Endothelial cell of umbilical vein (primary cell): ENCODE measurements at regions not wholly inside any gene's neighbourhood (a gene's known extent, or its start where the extent isn't known, plus 50 kb on each side); places are given as distances from the start of the nearest gene placed in this dataset.

ENCODE experiments used
- BruUV-seq: library from RNA; stranded (reverse); fragments of 400-500 nt; replicated peaks from 2 replicates; lab custom pipeline; 2021; lab: Mats Ljungman, UMichigan
- CTCF ChIA-PET: fragments of 300-600, 350-600 bp; sonication (Branson Sonifier 250); formaldehyde crosslinking; loops from one replicate; lab custom pipeline; 2021; ENCODE audit warnings: antibody characterized with exemption, inconsistent platforms; lab: Charles Lee
- POLR2A ChIA-PET: fragments of 300-600, 350-600 bp; sonication (Branson Sonifier 250); formaldehyde crosslinking; loops from one replicate; lab custom pipeline; 2021; ENCODE audit warnings: antibody characterized with exemption, inconsistent platforms; lab: Charles Lee
- DNase-seq: peaks from one replicate; pipeline ENCODE4 v3.0.0-alpha.2; 2011; ENCODE audit warnings: low read depth, low spot score
- FAIRE-seq: peaks from 2 replicates; lab custom pipeline; 2011; peaks lifted over from hg19 to GRCh38; lab: Jason Lieb, UNC
- H2AFZ ChIP-seq: 2 replicates; pipeline ENCODE4 v1.6.0; 2012; ENCODE audit warnings: low read depth, low read length, control low read depth, inconsistent platforms
- H3K27ac ChIP-seq: 2 replicates; pipeline ENCODE4 v1.5.1; 2011; ENCODE audit warnings: low read depth, mild to moderate bottlenecking, control low read depth, low read length, moderate library complexity; ENCODE audit not compliant: insufficient read depth
- H3K27me3 ChIP-seq, 2 experiments: 2 replicates each; pipeline versions ENCODE4 v1.6.0 to v1.6.1; 2011; ENCODE audit warnings: low read length in 2 of 2, mixed read lengths in 1 of 2; ENCODE audit not compliant: control insufficient read depth in 2 of 2, insufficient read depth in 2 of 2
- H3K36me3 ChIP-seq, 2 experiments: 2 replicates in 1 of 2; 3 replicates in 1 of 2; pipeline ENCODE4 v1.5.1; 2011; ENCODE audit warnings: low read length in 2 of 2, mild to moderate bottlenecking in 1 of 2, moderate library complexity in 1 of 2; ENCODE audit not compliant: control insufficient read depth in 2 of 2, insufficient read depth in 2 of 2; ENCODE audit errors: extremely low read depth in 1 of 2
- H3K4me1 ChIP-seq: 3 replicates; pipeline ENCODE4 v1.5.1; 2011; ENCODE audit warnings: mild to moderate bottlenecking, low read length; ENCODE audit not compliant: control insufficient read depth, insufficient read depth; ENCODE audit errors: extremely low read depth
- H3K4me2 ChIP-seq: 2 replicates; pipeline ENCODE4 v1.6.1; 2011; ENCODE audit warnings: low read length, control low read depth, mixed read lengths; ENCODE audit not compliant: insufficient read depth
- H3K4me3 ChIP-seq, 3 experiments: fragments of 200-600 bp in 1 of 3; sonication (generic), shearing (Covaris generic) in 1 of 3; replicated peaks in 1 of 3; 2 replicates each; pipeline ENCODE4 v1.5.1; 2011 to 2016; ENCODE audit warnings: control low read depth in 3 of 3, low read length in 3 of 3, mild to moderate bottlenecking in 2 of 3, inconsistent platforms in 1 of 3, low read depth in 1 of 3, moderate library complexity in 1 of 3; ENCODE audit not compliant: insufficient read depth in 1 of 3
- H3K79me2 ChIP-seq: 2 replicates; pipeline ENCODE4 v1.6.0; 2012; ENCODE audit warnings: low read length, inconsistent platforms; ENCODE audit not compliant: control insufficient read depth, insufficient read depth
- H3K9ac ChIP-seq: replicated peaks from 2 replicates; pipeline ENCODE3; 2011; ENCODE audit warnings: low read length, control low read depth; ENCODE audit not compliant: insufficient read depth; ENCODE audit errors: extremely low read depth
- H3K9me1 ChIP-seq: replicated peaks from 3 replicates; pipeline ENCODE4 v1.6.0; 2011; ENCODE audit warnings: mild to moderate bottlenecking, low read length; ENCODE audit not compliant: control insufficient read depth, insufficient read depth; ENCODE audit errors: extremely low read depth
- H3K9me3 ChIP-seq: replicated peaks from 2 replicates; pipeline ENCODE4 v1.5.1; 2012; ENCODE audit warnings: low read length, inconsistent platforms; ENCODE audit not compliant: control insufficient read depth, insufficient read depth
- H4K20me1 ChIP-seq: replicated peaks from 2 replicates; pipeline ENCODE3; 2011; ENCODE audit warnings: mild to moderate bottlenecking, low read length; ENCODE audit not compliant: control insufficient read depth, insufficient read depth; ENCODE audit errors: extremely low read depth
- EZH2 ChIP-seq: IDR thresholded peaks from 2 replicates; pipeline ENCODE4 v1.6.1; 2012; ENCODE audit warnings: borderline replicate concordance, low read depth, mild to moderate bottlenecking, moderate library complexity, low read length, inconsistent platforms; ENCODE audit not compliant: severe bottlenecking
- FOS ChIP-seq: IDR thresholded peaks from 2 replicates; pipeline ENCODE4 v1.6.1; 2011; ENCODE audit warnings: mild to moderate bottlenecking, low read length, moderate library complexity, borderline replicate concordance; ENCODE audit not compliant: insufficient read depth
- GATA2 ChIP-seq: IDR thresholded peaks from 2 replicates; pipeline ENCODE4 v1.7.0; 2011; ENCODE audit warnings: low read depth, mild to moderate bottlenecking, moderate library complexity, mixed read lengths, low read length; ENCODE audit not compliant: insufficient read length, insufficient read depth
- JUN ChIP-seq: IDR thresholded peaks from 2 replicates; pipeline ENCODE4 v1.6.1; 2011; ENCODE audit warnings: borderline replicate concordance, low read depth; ENCODE audit not compliant: insufficient read length, insufficient read depth
- MAX ChIP-seq: IDR thresholded peaks from 2 replicates; pipeline ENCODE4 v1.6.1; 2011; ENCODE audit not compliant: insufficient read depth, insufficient read length
- MYC ChIP-seq: IDR thresholded peaks from one replicate; pipeline ENCODE4 v1.6.1; 2011; ENCODE audit warnings: mild to moderate bottlenecking, low read depth, low read length
- POLR2A ChIP-seq: IDR thresholded peaks from 2 replicates; pipeline ENCODE4 v1.6.1; 2012; ENCODE audit warnings: low read depth, mild to moderate bottlenecking, control low read depth, low read length
- POLR2AphosphoS5 ChIP-seq: IDR thresholded peaks from 2 replicates; pipeline ENCODE4 v1.6.1; 2012; ENCODE audit warnings: low read depth, mild to moderate bottlenecking, control low read depth, low read length, moderate library complexity; ENCODE audit not compliant: insufficient read depth
- dilution Hi-C: fragments of 300-500 bp; cut with MboI; formaldehyde crosslinking; loops from one replicate; pipeline ENCODE4 v1.15.0; 2019; ENCODE audit warnings: low sequenced_read_pairs; ENCODE audit not compliant: extremely low pct_ligation_motif_present
- intact Hi-C: fragments of 100-400 bp; cut with micrococcal nuclease; formaldehyde crosslinking; loops from one replicate; pipeline ENCODE4 v1.10.0; 2022
- TF ChIP-seq, protein P1 (sequence below), 2 donors: IDR thresholded peaks; 1 replicate in 1 of 2; 2 replicates in 1 of 2; pipeline ENCODE4 v1.5.1; 2011; ENCODE audit warnings: low read length in 2 of 2, mild to moderate bottlenecking in 2 of 2, moderate library complexity in 2 of 2, control low read depth in 1 of 2, inconsistent platforms in 1 of 2, low read depth in 1 of 2; ENCODE audit not compliant: insufficient read depth in 1 of 2; ENCODE audit errors: extremely low read depth in 1 of 2

DNA sequence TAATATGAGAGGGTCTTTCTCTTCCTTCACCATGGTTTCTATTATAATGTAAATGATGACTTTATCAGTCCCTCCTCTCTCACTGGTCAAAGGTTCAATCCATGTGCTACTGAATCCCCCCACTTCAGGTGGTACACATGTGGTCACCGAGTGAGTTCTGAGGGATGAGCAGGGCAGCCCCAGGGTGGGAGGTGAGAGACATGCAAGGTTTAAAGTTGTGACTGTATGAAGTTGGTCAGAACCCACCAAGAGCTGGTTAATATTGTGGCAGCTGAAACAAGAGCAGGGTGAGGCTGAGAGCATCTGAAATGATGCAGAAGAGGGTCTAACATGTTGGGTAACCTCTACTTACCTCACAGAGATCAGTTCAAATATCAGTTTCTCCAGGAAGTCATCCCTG, 444.7 kb upstream of the FBXO33 start:
- Histone ChIP-seq H3K9ac (no peak overlapping the region), H3K9me3 (peaks cover 6% of the 10 kb centered on the region), H3K27me3 (no peaks in the 10 kb centered on the region), H3K4me1 (no peaks in the 10 kb centered on the region), H3K9me1 (no peaks in the 10 kb centered on the region), H3K79me2 (no peaks in the 10 kb centered on the region), H3K36me3 (no peaks in the 10 kb centered on the region), H3K27ac (no peak overlapping the region), H2AFZ (no peak overlapping the region), H3K4me2 (no peak overlapping the region), H3K4me3 (no peak overlapping the region), H4K20me1 (no peaks in the 10 kb centered on the region)
- DNase-seq (no peak), FAIRE-seq (no peak)
- dilution Hi-C loops: no loop called here
- ChIA-PET CTCF (no interaction called here), POLR2A (no interaction called here)
- BruUV-seq: no TSS peak
- intact Hi-C loops: no loop called here
- no peak for TF ChIP-seq POLR2AphosphoS5
- no peak for TF ChIP-seq MYC
- TF ChIP-seq, protein P1, sequence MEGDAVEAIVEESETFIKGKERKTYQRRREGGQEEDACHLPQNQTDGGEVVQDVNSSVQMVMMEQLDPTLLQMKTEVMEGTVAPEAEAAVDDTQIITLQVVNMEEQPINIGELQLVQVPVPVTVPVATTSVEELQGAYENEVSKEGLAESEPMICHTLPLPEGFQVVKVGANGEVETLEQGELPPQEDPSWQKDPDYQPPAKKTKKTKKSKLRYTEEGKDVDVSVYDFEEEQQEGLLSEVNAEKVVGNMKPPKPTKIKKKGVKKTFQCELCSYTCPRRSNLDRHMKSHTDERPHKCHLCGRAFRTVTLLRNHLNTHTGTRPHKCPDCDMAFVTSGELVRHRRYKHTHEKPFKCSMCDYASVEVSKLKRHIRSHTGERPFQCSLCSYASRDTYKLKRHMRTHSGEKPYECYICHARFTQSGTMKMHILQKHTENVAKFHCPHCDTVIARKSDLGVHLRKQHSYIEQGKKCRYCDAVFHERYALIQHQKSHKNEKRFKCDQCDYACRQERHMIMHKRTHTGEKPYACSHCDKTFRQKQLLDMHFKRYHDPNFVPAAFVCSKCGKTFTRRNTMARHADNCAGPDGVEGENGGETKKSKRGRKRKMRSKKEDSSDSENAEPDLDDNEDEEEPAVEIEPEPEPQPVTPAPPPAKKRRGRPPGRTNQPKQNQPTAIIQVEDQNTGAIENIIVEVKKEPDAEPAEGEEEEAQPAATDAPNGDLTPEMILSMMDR (IDR thresholded peaks at IDR 0.05; ENCODE audit: extremely low read depth in 1 of 2, insufficient read depth in 1 of 2, low read depth in 1 of 2, low read length in 2 of 2): no peak
- no peak for TF ChIP-seq GATA2
- no peak for TF ChIP-seq MAX
- no peak for TF ChIP-seq POLR2A
- TF ChIP-seq FOS: no peak
- TF ChIP-seq EZH2: no peak
- no peak for TF ChIP-seq JUN
